Neutrophil (primary cell): ENCODE measurements at regions not wholly inside any gene's neighbourhood (a gene's known extent, or its start where the extent isn't known, plus 50 kb on each side); places are given as distances from the start of the nearest gene placed in this dataset.

Source experiments
- H3K27ac ChIP-seq: fragments of 200-600 bp; sonication (generic); 2 replicates; pipeline ENCODE4 v1.5.1; 2016; ENCODE audit warnings: mild to moderate bottlenecking, moderate library complexity
- H3K27me3 ChIP-seq: fragments of 200-600 bp; sonication (generic); 2 replicates; pipeline ENCODE4 v1.6.0; 2016; ENCODE audit warnings: mild to moderate bottlenecking
- H3K36me3 ChIP-seq: fragments of 200-600 bp; sonication (generic); 2 replicates; pipeline ENCODE4 v1.5.1; 2017
- H3K4me1 ChIP-seq, 2 experiments: fragments of 200-600 bp in 1 of 2; sonication (generic) in 1 of 2; 1 replicate in 1 of 2; 2 replicates in 1 of 2; pipeline versions ENCODE4 v1.5.1 to v1.6.1; 2013 to 2016; ENCODE audit warnings: low read depth in 1 of 2, low read length in 1 of 2, mild to moderate bottlenecking in 1 of 2, moderate library complexity in 1 of 2; ENCODE audit not compliant: control insufficient read depth in 1 of 2, insufficient read depth in 1 of 2
- H3K4me3 ChIP-seq, 2 experiments: fragments of 200-600 bp in 1 of 2; sonication (generic) in 1 of 2; 1 replicate in 1 of 2; 2 replicates in 1 of 2; pipeline ENCODE4 v1.5.1; 2013 to 2016; ENCODE audit warnings: low read depth in 1 of 2, low read length in 1 of 2, mild to moderate bottlenecking in 1 of 2, moderate library complexity in 1 of 2
- H3K9me3 ChIP-seq: fragments of 200-600 bp; sonication (generic); 2 replicates; pipeline ENCODE4 v1.5.1; 2016
- TF ChIP-seq, protein P1 (sequence below): fragments of 200-600 bp; sonication (generic); IDR thresholded peaks from 2 replicates; pipeline ENCODE4 v1.5.1; 2016; ENCODE audit warnings: antibody characterized with exemption

GRCh38 chr11:28545536-28545935 lies 437.3 kb downstream of the METTL15 start:
- H3K27ac ChIP-seq = no peak overlapping the region
- H3K4me1 ChIP-seq = no peaks in the 10 kb centered on the region
- no peak overlapping the region for H3K4me3 ChIP-seq

GRCh38 chr11:28542561-28542960 lies 434.4 kb downstream of the METTL15 start:
- TF ChIP-seq, protein P1, sequence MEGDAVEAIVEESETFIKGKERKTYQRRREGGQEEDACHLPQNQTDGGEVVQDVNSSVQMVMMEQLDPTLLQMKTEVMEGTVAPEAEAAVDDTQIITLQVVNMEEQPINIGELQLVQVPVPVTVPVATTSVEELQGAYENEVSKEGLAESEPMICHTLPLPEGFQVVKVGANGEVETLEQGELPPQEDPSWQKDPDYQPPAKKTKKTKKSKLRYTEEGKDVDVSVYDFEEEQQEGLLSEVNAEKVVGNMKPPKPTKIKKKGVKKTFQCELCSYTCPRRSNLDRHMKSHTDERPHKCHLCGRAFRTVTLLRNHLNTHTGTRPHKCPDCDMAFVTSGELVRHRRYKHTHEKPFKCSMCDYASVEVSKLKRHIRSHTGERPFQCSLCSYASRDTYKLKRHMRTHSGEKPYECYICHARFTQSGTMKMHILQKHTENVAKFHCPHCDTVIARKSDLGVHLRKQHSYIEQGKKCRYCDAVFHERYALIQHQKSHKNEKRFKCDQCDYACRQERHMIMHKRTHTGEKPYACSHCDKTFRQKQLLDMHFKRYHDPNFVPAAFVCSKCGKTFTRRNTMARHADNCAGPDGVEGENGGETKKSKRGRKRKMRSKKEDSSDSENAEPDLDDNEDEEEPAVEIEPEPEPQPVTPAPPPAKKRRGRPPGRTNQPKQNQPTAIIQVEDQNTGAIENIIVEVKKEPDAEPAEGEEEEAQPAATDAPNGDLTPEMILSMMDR = no peak
- no peak overlapping the region for H3K4me3 ChIP-seq
- no peaks in the 10 kb centered on the region for H3K9me3 ChIP-seq
- no peaks in the 10 kb centered on the region for H3K36me3 ChIP-seq
- H3K27me3 ChIP-seq = no peaks in the 10 kb centered on the region
- no peaks in the 10 kb centered on the region for H3K4me1 ChIP-seq
- no peak overlapping the region for H3K27ac ChIP-seq

More at GRCh38 chr11:28545536-28545935, 437.3 kb downstream of the METTL15 start:
- TF ChIP-seq, protein P1 = no peak
- no peaks in the 10 kb centered on the region for H3K36me3 ChIP-seq
- no peaks in the 10 kb centered on the region for H3K27me3 ChIP-seq
- H3K9me3 ChIP-seq = no peaks in the 10 kb centered on the region

DNA sequence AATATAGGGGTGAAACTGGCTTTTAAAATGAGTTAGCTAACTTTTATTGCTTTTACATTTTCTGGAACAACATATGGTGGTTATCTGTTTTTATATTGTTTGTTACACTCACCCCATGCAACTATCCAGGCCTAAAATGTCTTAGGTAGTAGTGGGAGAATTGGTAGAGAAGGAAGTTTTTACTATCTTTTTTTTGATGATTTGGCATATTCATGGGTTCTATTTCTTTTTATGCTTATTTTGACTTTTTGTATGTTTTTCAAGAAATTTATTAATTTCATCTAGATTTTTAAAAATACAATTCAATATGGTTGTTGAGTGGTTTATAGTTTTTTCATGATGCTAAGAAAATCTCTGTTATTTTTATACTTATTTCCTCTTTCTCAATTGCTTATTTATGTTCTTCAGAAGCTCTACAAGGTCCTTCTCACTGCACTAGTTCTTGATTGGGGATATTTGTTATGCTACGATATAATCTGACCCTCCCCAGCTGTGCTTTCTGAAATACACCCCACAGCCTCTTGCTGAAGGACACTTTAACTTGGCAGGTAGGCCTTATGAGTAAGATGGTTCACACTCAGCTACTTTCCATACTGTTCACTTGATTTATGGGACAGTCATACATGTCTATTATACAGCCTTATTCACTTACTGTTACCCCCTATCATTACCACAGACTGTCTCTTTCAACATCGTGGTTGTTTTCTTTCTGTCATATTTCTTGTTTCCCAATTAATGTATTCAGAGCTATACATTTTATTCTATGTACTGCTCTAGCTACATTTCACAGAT lies 431.2 kb downstream of the METTL15 start:
- H3K4me1 ChIP-seq = no peaks in the 10 kb centered on the region
- no peak overlapping the region for H3K4me3 ChIP-seq
- TF ChIP-seq, protein P1 = no peak
- no peaks in the 10 kb centered on the region for H3K27me3 ChIP-seq
- no peak overlapping the region for H3K27ac ChIP-seq
- no peaks in the 10 kb centered on the region for H3K9me3 ChIP-seq
- no peaks in the 10 kb centered on the region for H3K36me3 ChIP-seq

DNA sequence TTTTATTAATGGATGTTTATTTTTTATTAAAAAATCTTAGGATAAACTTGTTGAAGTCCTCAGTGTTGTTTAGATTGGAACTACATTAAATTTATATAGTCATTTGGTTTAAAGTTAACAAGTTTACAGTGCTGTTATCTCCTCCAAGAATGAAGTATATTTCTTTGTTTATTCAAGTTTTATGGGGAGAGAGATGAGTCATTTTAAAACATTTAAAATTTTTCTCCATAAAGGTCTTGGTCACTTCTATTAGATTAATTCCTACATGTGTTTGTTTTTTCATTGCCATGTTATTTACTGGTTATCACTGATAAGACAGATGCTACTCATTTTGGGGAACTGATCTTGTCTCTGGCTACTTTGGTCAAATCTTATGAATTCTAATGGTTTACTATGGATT lies 429.6 kb downstream of the METTL15 start:
- Histone ChIP-seq H3K27ac (no peak overlapping the region), H3K4me3 (no peak overlapping the region)
- TF ChIP-seq, protein P1 = no peak

DNA sequence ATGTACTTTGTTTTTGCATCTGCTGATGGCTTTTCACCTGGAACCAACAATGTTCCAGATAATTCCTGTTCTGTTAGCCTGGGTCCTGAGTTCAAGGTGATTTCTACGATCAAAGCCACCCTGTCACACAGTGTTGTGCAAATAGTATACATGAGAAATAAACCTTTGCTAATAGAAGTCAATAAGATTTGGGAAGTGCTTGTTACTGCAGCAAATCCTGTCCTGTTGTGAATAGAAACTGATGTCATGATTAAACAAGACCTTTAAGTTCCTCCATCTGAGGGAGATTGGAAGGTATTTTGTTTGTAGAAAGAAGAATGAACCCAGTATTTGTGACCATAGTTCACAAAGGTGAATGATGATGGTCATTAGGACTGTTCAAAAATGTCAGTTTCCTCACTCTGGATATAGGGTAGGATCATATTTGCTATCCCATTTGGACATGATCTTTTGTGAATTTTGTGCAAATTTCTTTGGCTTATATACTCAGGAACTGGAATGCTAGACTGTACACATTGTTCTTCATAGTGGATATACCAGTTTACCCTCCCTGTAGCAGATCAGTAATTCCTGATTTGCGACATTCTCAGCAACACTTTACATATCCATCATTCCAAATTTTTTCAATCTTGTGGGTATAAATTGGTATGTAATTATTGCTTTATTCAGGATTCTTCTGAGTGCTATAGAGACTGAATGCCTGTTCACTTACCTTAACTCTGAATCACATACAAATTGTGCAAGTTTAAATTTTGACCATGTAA lies 428.5 kb downstream of the METTL15 start:
- Histone ChIP-seq H3K36me3 (no peaks in the 10 kb centered on the region), H3K27ac (no peak overlapping the region), H3K9me3 (no peaks in the 10 kb centered on the region), H3K4me1 (no peaks in the 10 kb centered on the region), H3K4me3 (no peak overlapping the region), H3K27me3 (no peaks in the 10 kb centered on the region)
- TF ChIP-seq, protein P1 = no peak

More for the DNA sequence above, 429.6 kb downstream of the METTL15 start:
- H3K36me3 ChIP-seq = no peaks in the 10 kb centered on the region
- no peaks in the 10 kb centered on the region for H3K4me1 ChIP-seq
- no peaks in the 10 kb centered on the region for H3K9me3 ChIP-seq
- no peaks in the 10 kb centered on the region for H3K27me3 ChIP-seq
